WI38 (cell line): ENCODE measurements at regions not wholly inside any gene's neighbourhood (a gene's known extent, or its start where the extent isn't known, plus 50 kb on each side); places are given as distances from the start of the nearest gene placed in this dataset.
"Not testable (repeated sequence)": the region's sequence is repeated elsewhere in the genome, so short reads cannot be mapped to it uniquely, and the experiment has no call there.

Experiments
- H3K4me3 ChIP-seq: 2 replicates; pipeline ENCODE4 v1.5.1; 2011; ENCODE audit warnings: low read depth, mild to moderate bottlenecking, control low read depth, low read length
- TF ChIP-seq, protein P1 (sequence below): IDR thresholded peaks from 2 replicates; pipeline ENCODE4 v1.5.1; 2012; ENCODE audit warnings: low read depth, mild to moderate bottlenecking, control low read depth, low read length

- TF ChIP-seq, protein P1, sequence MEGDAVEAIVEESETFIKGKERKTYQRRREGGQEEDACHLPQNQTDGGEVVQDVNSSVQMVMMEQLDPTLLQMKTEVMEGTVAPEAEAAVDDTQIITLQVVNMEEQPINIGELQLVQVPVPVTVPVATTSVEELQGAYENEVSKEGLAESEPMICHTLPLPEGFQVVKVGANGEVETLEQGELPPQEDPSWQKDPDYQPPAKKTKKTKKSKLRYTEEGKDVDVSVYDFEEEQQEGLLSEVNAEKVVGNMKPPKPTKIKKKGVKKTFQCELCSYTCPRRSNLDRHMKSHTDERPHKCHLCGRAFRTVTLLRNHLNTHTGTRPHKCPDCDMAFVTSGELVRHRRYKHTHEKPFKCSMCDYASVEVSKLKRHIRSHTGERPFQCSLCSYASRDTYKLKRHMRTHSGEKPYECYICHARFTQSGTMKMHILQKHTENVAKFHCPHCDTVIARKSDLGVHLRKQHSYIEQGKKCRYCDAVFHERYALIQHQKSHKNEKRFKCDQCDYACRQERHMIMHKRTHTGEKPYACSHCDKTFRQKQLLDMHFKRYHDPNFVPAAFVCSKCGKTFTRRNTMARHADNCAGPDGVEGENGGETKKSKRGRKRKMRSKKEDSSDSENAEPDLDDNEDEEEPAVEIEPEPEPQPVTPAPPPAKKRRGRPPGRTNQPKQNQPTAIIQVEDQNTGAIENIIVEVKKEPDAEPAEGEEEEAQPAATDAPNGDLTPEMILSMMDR, result no peak
- no peak overlapping the region for H3K4me3 ChIP-seq
These were observed 2048.3 kb upstream of the PCDH20 start for GRCh38 chr13:63463782-63464610.

DNA sequence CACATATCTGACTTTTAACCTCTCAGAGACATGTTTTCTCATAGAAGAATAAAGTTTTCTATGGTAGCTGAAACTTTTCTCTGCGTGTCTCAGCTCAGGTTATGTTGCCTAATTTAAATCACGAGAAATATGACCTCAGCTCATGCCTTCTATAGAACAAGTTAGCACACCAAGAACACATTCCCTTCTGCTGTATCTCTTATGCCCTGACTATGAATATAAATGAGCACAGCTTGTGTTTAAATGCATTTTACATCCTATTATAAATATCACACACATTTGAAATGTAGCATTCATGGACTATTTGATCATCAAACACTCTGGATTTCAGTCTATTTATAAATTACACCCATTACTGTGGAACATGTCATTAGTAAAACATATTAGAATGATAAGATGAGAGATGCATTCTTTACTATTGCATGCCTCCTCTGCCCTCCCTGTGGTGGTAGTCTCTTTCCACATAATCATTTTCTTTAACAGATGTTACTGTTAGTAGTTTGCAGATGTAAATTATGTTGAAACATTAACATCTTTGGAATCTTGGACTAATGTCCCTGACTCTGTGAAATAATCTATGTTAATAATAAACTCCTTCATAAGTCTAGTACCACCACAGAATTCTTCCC, 2044.9 kb upstream of the PCDH20 start:
- no peak overlapping the region for H3K4me3 ChIP-seq
- TF ChIP-seq, protein P1, result no peak

- TF ChIP-seq, protein P1, result no peak
- H3K4me3 ChIP-seq, result no peak overlapping the region
These were observed 2041.5 kb upstream of the PCDH20 start for GRCh38 chr13:63457186-63457585.

- TF ChIP-seq, protein P1, result no peak
These were observed 2040.3 kb upstream of the PCDH20 start for GRCh38 chr13:63455938-63456337.

GRCh38 chr13:63449550-63449949, 2033.9 kb upstream of the PCDH20 start:
- TF ChIP-seq, protein P1, result no peak
- H3K4me3 ChIP-seq, result no peak overlapping the region

More at GRCh38 chr13:63455938-63456337, 2040.3 kb upstream of the PCDH20 start:
- no peak overlapping the region for H3K4me3 ChIP-seq

- H3K4me3 ChIP-seq, result no peak overlapping the region
- TF ChIP-seq, protein P1, result no peak
These were observed 2033.0 kb upstream of the PCDH20 start for GRCh38 chr13:63448692-63449091.

- TF ChIP-seq, protein P1, result no peak
- no peak overlapping the region for H3K4me3 ChIP-seq
These were observed 2030.7 kb upstream of the PCDH20 start for GRCh38 chr13:63446329-63446728.

DNA sequence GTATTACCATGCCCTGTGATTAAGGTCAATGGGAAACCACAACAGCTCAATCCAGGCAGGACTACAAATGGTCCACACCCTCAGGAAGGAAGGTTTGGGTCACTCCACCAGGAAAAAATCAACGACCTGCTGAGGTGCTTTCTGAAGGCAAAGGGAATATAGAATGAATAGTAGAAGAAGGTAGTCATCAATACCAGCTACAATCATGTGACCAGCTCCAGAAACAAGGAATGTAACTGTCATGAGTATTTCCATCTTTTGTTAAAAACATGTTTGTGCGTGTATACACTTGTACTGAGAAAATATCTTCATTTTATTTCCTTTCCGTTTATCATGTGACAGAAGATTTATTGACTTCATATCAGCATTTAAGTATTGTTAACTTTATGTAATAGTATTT, 2028.6 kb upstream of the PCDH20 start:
- H3K4me3 ChIP-seq, result not testable (repeated sequence)
